GM18519 (cell line): ENCODE measurements at regions not wholly inside any gene's neighbourhood (a gene's known extent, or its start where the extent isn't known, plus 50 kb on each side); places are given as distances from the start of the nearest gene placed in this dataset.

Experiments
- ATAC-seq: cut with Tn5 transposase; IDR thresholded peaks from one replicate; pipeline ENCODE4 v1.9.1; 2021; ENCODE audit warnings: mild to moderate bottlenecking, moderate library complexity; ENCODE audit not compliant: unreplicated experiment, low FRiP score

- ATAC-seq: no peak
Measured at GRCh38 chr18:66150650-66151049, 399.8 kb downstream of the CDH7 start.

GRCh38 chr18:66143029-66143428 is 392.2 kb downstream of the CDH7 start:
- ATAC-seq: no peak

- no peak for ATAC-seq
Measured at GRCh38 chr18:66141716-66142115, 390.9 kb downstream of the CDH7 start.

- ATAC-seq: no peak
Measured at GRCh38 chr18:66138642-66139041, 387.8 kb downstream of the CDH7 start.

GRCh38 chr18:66136039-66136438 is 385.2 kb downstream of the CDH7 start:
- no peak for ATAC-seq

GRCh38 chr18:66129248-66129647 is 378.4 kb downstream of the CDH7 start:
- ATAC-seq: no peak

GRCh38 chr18:66126266-66126665 is 375.5 kb downstream of the CDH7 start:
- ATAC-seq: no peak

GRCh38 chr18:66124394-66124793 is 373.6 kb downstream of the CDH7 start:
- no peak for ATAC-seq

GRCh38 chr18:66119347-66119746 is 368.5 kb downstream of the CDH7 start:
- ATAC-seq: no peak

GRCh38 chr18:66111018-66111417 is 360.2 kb downstream of the CDH7 start:
- no peak for ATAC-seq

GRCh38 chr18:66110607-66111006 is 359.8 kb downstream of the CDH7 start:
- no peak for ATAC-seq

- ATAC-seq: no peak
Measured at GRCh38 chr18:66109981-66110380, 359.2 kb downstream of the CDH7 start.

- ATAC-seq: no peak
Measured at GRCh38 chr18:66107546-66107945, 356.7 kb downstream of the CDH7 start.

GRCh38 chr18:66105016-66105415 is 354.2 kb downstream of the CDH7 start:
- no peak for ATAC-seq

GRCh38 chr18:66103550-66103949 is 352.7 kb downstream of the CDH7 start:
- no peak for ATAC-seq

GRCh38 chr18:66083078-66083477 is 332.3 kb downstream of the CDH7 start:
- no peak for ATAC-seq

- ATAC-seq: no peak
Measured at GRCh38 chr18:66078925-66079800, 328.4 kb downstream of the CDH7 start.

- ATAC-seq: no peak
Measured at GRCh38 chr18:66077066-66077465, 326.3 kb downstream of the CDH7 start.

- ATAC-seq: no peak
Measured at GRCh38 chr18:66066191-66066590, 315.4 kb downstream of the CDH7 start.

- no peak for ATAC-seq
Measured at GRCh38 chr18:66048406-66048805, 297.6 kb downstream of the CDH7 start.

- ATAC-seq: no peak
Measured at GRCh38 chr18:66046032-66046602, 295.3 kb downstream of the CDH7 start.

GRCh38 chr18:66043009-66043408 is 292.2 kb downstream of the CDH7 start:
- no peak for ATAC-seq
